GOT3 (cell line): ENCODE measurements at regions not wholly inside any gene's neighbourhood (a gene's known extent, or its start where the extent isn't known, plus 50 kb on each side); places are given as distances from the start of the nearest gene placed in this dataset.
A peak's percentile ranks its signal among the peaks of the same experiment; 100 is the strongest.

Source experiments
- DNase-seq: peaks from one replicate; lab custom pipeline; 2025; ENCODE audit warnings: mixed read lengths; lab: John Stamatoyannopoulos, UW

DNA sequence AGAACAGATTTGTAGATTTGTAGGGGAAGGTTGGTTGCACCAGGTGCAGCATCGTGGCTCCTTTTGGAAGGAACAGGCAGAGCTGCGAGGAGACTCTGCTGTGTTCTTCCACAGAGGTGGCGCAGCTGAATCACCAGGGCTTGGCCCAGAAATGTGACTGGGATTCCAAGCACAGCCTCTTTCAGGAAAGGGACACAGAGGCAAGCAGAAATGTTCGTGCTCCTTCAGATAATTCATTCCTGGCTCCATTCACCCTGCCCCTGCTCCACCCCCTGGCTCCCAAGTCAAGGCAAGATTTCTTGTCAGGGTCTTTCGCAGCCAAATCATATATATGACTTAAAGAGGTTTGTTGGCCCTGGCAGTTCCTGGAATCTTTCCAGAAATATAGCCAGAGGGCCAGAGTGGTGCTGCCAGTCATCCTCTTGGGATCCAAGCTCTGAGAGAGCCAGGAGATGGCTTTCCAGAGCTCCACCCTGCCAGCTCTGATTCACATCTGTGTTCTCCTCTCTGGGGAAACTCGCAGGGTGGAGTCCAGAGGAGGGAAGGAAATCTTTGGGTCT, 203.9 kb upstream of the TANK start:
- DNase-seq, result peak; percentile 14

DNA sequence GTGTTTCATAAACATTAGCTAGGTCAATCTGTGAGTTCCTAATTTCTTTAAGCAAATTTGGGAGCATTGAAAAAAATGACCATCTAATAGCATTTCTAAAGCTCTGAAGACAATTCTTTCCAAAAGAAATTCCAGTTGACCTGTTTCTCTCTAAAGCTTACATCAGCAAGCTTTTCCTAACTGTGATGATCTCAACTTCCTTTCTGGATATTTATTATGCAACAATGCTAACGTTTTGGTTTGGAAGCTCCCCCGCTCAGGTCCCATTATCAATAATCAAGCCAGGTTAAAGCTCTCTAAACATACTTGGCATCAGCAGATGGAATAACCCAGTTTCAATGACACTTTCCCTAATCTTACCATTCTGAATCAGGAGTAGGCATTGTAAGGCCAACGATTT, 196.3 kb upstream of the TANK start:
- DNase-seq, result no peak

DNA sequence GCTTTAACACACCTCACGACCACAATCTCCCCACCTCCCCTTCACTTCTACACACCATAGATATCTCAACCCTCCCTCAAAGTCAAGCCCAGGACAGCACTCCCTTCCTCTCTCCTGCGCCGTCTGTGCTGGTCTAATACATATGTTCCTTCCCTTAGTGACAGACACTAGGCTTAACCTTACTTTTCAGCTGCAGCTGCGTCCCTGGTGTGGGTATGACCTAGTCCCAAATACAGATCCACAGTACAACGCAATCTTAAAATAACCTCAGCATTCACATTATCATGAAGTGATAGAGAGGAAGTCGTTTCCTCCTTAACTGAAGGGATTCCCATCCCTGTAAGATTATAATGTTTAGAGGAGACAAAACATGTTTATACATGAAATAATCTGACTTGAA, 192.7 kb upstream of the TANK start:
- DNase-seq, result no peak

DNA sequence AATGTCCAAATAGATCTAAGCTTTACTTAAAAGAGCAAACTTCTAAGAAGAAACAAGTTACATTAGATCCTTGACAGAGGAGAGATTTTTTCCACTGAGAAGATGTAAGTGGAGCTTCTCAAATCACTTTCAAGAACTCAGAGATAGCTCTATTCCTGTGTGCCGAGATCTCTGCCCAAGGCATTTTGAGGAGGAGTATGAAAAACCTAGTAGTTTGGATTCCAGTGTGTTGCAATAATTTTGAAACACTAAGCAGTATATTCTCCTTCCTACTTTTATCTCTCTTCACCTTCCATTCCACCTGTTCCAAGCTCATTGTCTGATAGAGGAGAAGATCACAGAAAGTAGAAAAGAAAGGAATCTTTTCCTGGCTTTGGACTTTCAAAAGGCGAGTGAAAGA, 192.0 kb upstream of the TANK start:
- DNase-seq, result no peak

DNA sequence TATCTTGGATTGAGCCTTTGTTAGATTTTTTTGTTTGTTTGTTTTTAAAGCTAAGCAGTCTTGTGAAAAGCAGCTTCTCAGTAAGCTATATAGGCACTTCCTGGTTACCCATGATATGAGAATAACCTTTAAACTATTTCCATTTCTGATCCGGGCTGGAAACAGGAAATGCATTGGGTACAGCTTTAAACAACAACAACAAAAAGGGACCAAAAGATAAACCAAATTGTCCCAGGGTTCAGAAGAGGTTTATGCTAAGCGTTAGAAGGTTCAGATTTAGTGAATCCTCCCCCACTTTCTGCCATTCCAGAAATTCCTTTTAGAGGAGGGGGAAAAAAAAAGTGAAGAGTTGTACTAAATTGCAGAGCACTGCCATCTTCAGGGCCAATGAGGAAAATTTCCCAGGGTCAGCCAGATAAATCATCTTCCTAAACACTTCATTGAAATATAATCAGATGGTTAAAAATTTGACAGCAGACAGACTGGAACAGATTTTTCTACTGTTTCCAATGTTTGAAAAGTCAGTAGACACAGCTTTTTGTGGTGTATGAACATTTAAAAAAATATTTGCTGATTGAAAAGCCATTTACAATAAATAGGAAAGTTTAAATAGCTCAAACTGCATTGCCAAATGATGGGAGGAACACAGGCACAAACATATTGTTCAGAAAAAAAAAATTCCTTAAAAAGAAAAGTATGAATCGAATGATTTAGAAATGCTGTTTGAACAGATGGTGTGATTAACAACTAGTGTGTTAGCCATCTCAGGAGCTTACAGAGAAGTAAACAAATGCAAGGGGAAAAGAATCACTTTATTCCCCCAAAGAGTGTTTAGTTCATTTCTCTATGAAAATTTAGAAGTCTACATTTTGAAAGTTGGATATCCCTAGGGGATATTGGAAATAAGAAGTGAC, 189.9 kb upstream of the TANK start:
- DNase-seq, result no peak

DNA sequence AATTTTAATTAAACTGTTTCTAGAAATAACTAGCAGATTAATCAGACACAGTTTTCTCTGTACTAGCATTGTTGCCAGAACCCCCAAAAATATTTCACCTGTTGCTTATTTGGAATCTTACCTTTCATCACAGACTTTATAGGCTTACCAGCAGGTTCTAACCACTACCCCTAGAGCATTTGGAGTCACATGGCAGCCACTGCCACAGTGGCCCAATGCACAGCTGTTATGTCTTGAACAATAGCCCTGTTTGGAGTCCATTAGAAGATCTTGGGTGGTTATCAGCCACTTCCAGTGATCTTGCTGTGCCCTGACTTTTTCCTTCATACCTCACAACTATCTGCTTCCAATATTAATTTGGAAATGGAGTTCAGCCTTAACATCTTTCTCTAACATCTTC, 186.2 kb upstream of the TANK start:
- DNase-seq, result no peak

DNA sequence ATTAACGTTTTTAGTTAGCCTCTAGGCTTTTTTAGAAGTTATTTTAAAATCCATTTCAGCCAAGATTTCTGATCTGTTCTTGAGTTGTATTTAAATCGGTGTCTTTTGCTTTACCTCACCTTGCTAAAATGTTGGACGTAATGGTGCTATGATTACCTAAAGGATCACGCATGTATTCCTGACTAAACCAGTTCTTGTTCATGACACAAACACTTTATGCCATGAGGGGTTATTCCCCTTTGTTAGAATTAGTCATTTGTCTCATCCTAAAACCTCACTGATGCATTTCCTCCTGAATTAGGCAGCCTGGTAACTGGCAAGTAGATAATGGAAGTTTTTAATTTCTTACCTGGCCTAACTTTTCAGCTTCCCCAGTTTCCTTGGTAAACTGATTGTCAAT, 185.4 kb upstream of the TANK start:
- DNase-seq, result no peak

DNA sequence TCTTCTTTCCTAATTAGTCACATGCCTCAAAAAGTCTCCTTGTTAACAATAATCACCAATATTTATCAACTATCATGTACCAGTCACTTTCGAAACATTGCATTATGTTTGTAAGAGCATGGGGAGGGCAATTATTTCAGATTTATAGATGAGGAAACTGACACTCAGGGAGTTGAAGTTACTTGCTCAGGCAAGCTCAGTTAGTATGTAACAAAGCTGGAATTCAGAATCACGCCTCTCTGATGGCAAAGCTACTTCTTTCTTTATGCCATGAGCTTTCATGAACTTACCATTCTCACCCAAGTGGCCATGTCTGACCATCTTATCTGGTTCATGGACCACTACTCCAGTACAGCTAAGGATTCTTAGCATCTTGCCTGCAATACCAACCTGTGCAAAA, 183.4 kb upstream of the TANK start:
- DNase-seq, result no peak

DNA sequence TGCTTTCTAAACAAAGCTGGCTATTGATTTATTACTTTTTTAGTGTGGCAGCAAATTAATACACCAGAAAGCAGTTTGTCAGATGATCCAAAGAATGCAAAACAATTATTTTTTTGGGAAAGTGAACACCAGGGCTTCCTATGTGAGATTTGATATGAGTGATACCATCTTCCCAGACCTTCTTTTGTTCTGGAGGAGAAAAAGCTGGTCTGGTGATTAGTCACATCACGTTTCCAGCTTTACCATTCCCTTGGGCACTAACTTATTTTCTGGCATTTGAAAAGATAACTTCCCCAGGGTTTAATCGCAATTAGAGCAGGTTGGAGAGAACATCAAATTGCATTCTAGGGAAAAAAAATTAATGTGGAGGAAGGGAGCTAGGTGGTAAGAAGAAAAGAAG, 182.9 kb upstream of the TANK start:
- no peak for DNase-seq

DNA sequence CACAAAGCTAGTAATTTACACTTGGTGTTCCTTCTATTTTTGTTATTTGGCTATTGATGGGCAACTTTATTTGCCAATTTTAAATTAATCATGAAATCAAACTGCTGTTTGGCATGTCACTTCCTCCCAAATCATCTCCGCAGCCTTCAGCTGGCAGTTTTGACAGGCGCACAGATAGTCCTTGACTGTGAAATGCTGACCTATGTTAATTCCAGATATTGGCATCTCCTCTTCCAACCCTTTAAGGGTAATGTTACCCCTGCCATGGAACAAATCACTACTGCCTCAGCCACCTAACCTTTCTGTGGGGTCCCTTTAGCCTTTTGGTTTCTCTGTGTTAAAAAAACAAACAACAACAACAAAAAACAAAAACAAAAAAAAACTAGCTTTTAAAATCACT, 182.4 kb upstream of the TANK start:
- no peak for DNase-seq

DNA sequence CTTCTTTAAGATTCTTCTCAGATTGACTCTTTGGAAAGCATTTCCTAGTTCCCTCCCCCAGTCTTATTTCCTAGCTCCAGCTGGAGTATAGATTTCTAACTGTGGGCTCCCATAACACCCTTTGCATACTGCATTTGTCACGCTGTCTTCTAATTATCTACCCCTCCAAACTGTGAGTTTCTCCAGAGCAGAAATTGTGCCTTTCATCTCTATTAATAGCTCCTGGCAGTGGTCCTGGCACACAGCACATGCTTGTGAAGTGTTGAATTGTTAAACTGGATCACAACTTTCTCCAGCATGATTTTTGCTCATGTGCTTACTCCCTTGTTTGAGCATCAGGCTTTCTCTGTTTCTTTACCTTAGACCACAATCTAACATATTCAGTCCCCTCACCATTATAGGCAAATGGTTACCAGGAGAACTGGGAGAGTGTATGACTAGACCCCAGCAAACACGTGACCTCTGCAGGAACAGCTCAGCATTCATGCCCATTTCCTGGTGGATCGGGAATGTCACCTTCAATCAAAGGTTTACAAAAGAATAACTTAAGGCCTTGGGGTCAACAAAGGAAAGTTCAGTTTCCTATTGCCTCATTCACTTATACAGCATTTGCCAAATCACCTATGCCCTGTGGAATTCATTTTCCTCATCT, 175.7 kb upstream of the TANK start:
- DNase-seq, result no peak

DNA sequence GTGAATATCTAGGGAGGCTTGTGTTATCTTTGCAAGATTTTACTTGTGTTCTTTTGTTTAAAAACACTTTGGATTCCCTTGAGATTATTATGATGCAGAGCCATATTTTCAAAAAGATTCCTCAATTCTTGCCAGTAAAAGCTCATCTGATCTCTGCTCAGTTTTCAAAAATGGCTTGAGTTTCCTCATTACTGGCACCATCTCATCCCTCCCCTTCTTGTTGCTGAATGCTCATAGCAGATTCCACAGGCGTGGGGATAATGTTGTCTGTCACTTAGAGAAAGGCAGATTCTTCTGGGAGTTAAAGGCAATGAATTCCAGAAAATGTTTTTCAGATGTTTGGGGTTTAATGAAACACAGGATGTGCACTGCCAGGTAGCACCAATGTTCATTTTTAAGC, 170.4 kb upstream of the TANK start:
- DNase-seq, result no peak

DNA sequence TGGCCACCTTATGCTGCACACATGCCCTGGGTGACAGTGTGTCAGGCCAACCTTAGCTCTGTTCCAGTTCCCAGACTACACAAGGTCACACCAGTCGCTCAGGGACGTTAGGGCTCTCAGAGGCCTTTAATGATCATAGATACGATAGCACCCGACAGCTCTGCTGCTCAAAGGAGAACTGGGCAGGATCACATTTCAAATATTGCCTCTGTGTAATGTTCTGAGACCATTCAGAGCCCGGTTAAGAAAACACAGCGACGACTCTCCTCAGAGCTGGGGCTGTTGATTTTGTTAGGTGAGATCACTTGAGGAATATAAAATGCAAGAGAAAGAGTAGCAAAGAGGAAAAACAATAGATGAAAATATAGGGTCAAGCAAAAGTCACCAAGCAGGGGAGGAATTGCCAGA, 166.6 kb upstream of the TANK start:
- DNase-seq, result no peak

DNA sequence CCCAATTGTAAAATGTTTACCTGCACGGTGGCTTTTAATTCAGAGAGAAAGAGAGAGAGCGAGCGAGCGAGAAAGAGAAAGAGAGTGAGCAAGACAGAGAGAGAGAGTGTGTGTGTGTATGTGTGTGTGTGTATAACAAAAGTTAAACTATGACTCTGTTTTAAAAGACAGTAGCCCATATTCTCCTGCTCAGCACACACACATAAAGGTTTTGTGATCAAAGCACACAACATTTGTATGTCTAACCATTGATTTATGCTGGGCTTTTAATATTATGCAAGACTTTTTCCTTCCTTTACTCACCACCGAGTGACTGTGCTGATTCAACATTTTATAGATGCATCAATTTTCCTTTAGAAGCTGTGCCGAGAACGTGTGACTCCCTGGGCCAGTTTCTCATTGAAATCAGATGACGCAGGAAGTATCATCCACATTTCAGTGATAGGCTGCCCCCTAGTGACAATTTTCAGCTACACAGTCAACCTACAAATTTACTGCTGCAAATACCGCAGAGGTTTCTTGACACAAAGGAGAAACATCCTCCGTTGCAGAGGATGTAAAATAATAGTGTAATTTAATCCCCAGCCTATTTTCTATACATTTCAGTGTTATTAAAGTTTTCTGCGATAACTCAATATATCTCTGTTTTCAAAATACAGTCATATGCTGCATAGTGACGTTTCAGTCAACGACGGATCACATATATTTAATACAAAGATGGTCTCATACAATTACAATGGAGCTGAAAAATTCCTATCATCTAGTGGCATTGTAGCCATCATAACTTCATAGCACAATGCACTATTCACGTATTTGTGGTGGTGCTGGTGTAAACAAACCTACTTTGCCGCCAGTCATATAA, 165.9 kb upstream of the TANK start:
- peak; percentile 17 for DNase-seq

DNA sequence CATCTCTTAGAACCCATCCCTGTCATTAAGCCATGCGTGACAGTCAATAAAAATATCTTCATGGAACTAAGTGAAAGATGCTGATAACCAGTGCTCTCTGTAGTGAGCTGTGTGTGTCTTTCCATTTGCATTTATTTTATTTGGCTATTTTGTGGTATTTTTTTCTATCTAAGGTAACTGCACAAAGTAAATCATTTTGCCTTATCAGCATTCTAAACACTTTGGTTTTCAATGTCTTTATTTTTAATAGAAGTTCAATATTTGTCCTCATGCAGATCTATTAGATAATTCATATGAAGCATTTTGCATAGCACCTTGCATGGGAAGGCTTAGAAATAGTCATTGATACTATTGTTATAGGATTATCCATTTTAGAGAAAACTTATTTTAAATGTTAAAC, 163.6 kb upstream of the TANK start:
- DNase-seq, result no peak

DNA sequence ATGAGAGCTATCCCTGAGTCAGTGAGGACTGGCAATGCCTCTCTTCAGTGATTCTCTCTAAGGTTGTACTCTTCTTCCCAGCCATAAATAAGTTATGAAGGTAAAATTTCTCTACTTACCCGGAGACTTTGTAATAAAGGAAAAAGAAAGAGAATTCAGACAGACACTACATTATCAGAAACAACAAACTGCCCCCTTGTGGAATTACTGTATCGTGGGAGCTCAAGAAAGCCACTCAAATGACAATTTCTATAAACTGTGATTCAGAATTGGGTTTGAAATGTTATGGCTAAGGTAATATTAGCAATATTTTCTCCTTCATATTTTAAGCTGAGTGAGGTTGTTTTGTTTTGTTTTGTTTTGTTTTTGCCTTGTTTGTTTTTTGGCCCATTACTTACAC, 155.8 kb upstream of the TANK start:
- no peak for DNase-seq

DNA sequence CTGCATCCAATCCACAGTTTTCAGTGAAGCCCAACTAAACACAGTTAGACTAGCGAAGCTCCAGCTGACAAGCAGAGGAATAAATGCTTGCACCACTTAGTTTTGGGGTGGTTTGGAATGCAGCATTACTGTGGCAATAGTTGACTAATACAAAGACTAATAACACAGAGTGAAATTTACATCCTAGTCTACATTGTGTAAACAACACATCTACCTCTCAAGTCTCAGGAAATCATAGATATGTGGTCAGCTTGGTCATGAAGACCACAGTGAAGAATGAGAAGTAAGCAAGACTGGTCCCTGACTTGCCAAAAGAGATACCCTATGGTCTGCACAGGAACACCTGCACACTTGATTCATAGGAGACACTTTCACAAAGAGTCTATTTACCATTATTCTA, 155.1 kb upstream of the TANK start:
- no peak for DNase-seq

DNA sequence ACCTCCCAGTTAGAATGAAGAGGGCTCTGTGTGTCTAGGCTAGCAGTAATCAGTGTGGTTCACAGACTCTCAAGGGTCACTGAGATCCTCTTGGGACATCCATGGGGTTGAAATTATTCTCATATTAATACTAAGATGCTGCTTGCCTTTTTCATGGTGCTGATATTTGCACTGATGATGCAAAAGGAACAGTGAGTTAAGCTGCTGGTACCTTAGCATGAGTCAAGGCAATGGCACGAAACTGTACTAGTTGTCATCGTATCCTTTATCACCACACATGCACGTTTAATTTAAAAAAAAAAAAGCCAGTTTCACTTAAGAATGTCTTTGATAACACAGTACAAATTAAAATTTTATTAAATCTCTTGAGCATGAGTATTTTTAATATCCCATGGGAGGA, 151.9 kb upstream of the TANK start:
- DNase-seq, result no peak

DNA sequence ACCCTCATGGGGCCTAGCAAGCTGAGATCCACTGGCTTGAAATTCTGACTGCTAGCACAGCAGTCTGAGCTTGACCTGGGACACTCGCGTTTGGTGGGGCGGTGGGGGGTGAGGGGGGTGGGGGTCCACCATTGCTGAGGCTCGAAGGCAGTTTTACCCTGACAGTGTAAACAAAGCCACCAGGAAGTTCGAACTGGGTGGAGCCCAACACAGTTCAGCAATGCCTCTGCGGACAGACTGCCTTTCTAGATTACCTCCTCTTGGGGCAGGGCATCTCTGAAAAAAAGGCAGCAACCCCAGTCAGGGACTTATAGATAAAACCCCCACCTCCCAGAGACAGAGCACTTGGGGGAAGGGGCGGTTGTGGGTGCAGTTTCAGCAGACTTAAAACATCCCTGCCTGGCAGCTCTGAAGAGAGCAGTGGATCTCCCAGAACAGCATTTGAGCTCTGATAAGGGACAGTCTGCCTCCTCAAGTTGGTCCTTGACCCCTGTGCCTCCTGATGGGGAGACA, 149.7 kb upstream of the TANK start:
- DNase-seq, result no peak

DNA sequence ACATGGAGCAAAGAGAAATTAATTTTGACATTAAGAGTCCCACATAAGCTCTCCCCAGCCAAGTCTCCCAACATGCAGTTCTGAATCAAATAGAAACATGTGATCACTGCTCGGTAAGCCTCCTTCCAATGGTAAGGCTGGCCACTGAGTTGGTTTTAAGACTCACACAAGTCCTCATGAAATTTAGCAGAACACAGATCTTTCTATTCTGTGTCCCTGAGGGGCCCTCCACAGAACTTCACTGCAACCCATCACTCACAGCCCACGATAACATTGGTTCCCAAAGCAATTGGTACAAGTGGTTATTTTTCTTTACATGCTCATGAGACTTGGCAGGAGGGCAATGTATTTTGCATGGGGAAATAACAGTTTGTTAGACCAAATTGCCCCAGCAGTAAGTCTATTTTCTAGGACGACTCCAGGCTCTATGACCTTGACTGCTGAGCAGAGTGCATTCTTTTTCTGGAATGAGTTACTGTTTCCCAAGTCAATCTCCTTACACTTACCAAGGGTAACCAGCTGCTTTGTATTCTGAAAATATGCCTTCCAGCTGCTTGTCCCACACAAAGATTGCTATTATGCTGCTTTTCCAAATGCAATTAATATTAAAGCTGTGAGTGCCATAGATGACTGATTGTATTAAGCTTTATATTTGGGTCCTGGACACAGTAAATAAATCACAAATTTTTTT, 142.3 kb upstream of the TANK start:
- DNase-seq, result no peak

DNA sequence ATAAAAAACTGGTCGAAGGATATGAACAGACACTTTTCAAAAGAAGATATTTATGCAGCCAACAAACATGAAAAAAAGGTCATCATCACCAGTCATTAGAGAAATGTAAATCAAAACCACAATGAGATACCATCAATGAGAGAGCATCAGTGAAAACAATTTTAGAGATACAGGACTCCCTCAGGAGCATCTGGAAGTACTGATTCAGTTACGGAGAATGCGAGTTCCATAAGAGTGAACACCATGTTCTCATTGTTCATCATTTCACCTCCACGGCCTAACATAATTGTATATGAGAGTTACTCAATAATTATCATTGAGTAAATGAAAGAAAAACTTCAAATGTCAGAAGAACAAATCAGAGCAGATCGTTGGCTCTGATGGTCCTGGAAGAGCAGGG, 140.9 kb upstream of the TANK start:
- DNase-seq, result no peak

DNA sequence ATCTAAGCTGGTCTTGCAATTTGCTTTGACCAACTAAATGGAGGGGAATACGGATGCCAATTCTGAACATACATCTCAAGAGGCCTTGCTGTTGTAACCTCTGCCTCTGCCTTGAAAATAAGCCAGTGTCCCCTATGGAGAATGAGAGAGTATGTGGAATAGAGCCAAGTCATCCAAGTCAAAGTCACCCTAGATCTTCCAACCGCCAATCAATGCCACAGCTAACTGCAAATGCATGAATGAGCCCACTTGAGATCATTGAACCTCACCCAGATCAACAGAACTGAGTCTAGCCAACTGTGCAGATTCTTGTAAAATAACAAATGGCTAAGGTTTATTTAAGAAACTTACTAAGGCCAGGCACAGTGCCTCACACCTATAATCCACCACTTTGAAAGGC, 139.8 kb upstream of the TANK start:
- DNase-seq, result no peak
